ENCODE measurements at regions not wholly inside any gene's neighbourhood (a gene's known extent, or its start where the extent isn't known, plus 50 kb on each side); places are given as distances from the start of the nearest gene placed in this dataset.

DNA sequence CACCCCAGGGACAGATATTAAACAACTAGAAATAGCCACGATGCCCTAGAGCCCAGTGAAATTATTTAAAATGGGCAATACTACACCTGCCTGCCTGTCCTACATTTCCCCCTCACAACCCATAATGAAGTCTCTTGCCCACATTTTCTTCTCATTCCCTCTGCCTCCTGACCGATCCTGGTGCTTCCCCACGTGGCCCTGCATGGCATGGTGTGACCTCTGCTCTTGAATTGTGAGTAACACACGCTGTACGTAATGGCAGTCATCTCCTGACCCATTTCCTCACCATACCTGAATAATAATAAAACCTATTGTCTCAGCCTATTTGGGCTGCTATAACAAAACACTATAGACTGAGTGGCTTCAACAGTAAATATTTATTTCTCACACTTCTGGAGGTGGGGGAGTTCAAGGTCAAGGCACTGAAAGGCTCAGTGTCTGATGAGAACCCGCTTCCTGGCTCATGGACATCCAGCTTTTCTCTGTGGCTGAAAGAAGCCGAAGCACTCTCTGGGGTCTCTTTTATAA is 77.0 kb upstream of the ENPP6 start:
- H3K27ac ChIP-seq (ENCODE audit: low read length), result no peak overlapping the region
- in situ Hi-C loops (cut with HindIII; ENCODE audit: low pct_unique_long_range_greater_than_20kb, low sequenced_read_pairs), result no loop called here
- ChIA-PET CTCF (interaction anchor here (0.6 kb wide), 1 partner anchor 211 kb away, joined by 6 read pairs; no protein-coding TSS in a partner anchor), POLR2A (no interaction called here)
- H3K4me1 ChIP-seq (ENCODE audit: control insufficient read depth, insufficient read depth, low read length), result no peaks in the 10 kb centered on the region
- intact Hi-C loops (cut with micrococcal nuclease; ENCODE audit: unreplicated experiment), result no loop called here
- no TSS peak for BruUV-seq (replicated peaks)
- H3K4me3 ChIP-seq (ENCODE audit: low read depth in 2 of 2, low read length in 2 of 2), result no peak overlapping the region
- no peaks in the 10 kb centered on the region for H3K9me3 ChIP-seq (ENCODE audit: control insufficient read depth, insufficient read depth, low read depth, low read length)
- ATAC-seq, result no peak
- H3K36me3 ChIP-seq (ENCODE audit: control insufficient read depth, insufficient read depth, low read length), result no peaks in the 10 kb centered on the region
- DNase-seq (ENCODE audit: low read depth, low spot score), result no peak
- H3K27me3 ChIP-seq (ENCODE audit: control insufficient read depth, insufficient read depth, low read length), result no peaks in the 10 kb centered on the region
- no peak for TF ChIP-seq CTCF (IDR thresholded peaks at IDR 0.05)
- TF ChIP-seq TCF7L2 (IDR thresholded peaks at IDR 0.05; ENCODE audit: low read depth, low read length), result no peak
- TF ChIP-seq POLR2AphosphoS5 (IDR thresholded peaks at IDR 0.05; ENCODE audit: low read depth, low read length), result no peak
- TF ChIP-seq, protein P1, sequence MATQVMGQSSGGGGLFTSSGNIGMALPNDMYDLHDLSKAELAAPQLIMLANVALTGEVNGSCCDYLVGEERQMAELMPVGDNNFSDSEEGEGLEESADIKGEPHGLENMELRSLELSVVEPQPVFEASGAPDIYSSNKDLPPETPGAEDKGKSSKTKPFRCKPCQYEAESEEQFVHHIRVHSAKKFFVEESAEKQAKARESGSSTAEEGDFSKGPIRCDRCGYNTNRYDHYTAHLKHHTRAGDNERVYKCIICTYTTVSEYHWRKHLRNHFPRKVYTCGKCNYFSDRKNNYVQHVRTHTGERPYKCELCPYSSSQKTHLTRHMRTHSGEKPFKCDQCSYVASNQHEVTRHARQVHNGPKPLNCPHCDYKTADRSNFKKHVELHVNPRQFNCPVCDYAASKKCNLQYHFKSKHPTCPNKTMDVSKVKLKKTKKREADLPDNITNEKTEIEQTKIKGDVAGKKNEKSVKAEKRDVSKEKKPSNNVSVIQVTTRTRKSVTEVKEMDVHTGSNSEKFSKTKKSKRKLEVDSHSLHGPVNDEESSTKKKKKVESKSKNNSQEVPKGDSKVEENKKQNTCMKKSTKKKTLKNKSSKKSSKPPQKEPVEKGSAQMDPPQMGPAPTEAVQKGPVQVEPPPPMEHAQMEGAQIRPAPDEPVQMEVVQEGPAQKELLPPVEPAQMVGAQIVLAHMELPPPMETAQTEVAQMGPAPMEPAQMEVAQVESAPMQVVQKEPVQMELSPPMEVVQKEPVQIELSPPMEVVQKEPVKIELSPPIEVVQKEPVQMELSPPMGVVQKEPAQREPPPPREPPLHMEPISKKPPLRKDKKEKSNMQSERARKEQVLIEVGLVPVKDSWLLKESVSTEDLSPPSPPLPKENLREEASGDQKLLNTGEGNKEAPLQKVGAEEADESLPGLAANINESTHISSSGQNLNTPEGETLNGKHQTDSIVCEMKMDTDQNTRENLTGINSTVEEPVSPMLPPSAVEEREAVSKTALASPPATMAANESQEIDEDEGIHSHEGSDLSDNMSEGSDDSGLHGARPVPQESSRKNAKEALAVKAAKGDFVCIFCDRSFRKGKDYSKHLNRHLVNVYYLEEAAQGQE (IDR thresholded peaks at IDR 0.05; ENCODE audit: insufficient read depth in 1 of 2, low read depth in 2 of 2, low read length in 1 of 2), result no peak
- no peak for TF ChIP-seq SIN3A (IDR thresholded peaks at IDR 0.05; ENCODE audit: borderline replicate concordance, insufficient read depth, low read depth, low read length)

- Histone ChIP-seq H3K4me1 (ENCODE audit: control insufficient read depth, insufficient read depth, low read length) (no peaks in the 10 kb centered on the region), H3K27me3 (ENCODE audit: control insufficient read depth, insufficient read depth, low read length) (no peaks in the 10 kb centered on the region), H3K9me3 (ENCODE audit: control insufficient read depth, insufficient read depth, low read depth, low read length) (no peaks in the 10 kb centered on the region), H3K27ac (ENCODE audit: low read length) (no peak overlapping the region), H3K36me3 (ENCODE audit: control insufficient read depth, insufficient read depth, low read length) (no peaks in the 10 kb centered on the region), H3K4me3 (ENCODE audit: low read depth in 2 of 2, low read length in 2 of 2) (no peak overlapping the region)
- no peak for TF ChIP-seq SIN3A (IDR thresholded peaks at IDR 0.05; ENCODE audit: borderline replicate concordance, insufficient read depth, low read depth, low read length)
- TF ChIP-seq, protein P1 (IDR thresholded peaks at IDR 0.05; ENCODE audit: insufficient read depth in 1 of 2, low read depth in 2 of 2, low read length in 1 of 2), result no peak
- TF ChIP-seq CTCF (IDR thresholded peaks at IDR 0.05), result no peak
- no peak for TF ChIP-seq POLR2AphosphoS5 (IDR thresholded peaks at IDR 0.05; ENCODE audit: low read depth, low read length)
- TF ChIP-seq TCF7L2 (IDR thresholded peaks at IDR 0.05; ENCODE audit: low read depth, low read length), result no peak
- intact Hi-C loops (cut with micrococcal nuclease; ENCODE audit: unreplicated experiment), result no loop called here
- BruUV-seq (replicated peaks), result no TSS peak
- CTCF ChIA-PET, result no interaction called here
- POLR2A ChIA-PET, result interaction anchor here (0.6 kb wide), 1 partner anchor 37 kb away, joined by 5 read pairs; no protein-coding TSS in a partner anchor
- in situ Hi-C loops (cut with HindIII; ENCODE audit: low pct_unique_long_range_greater_than_20kb, low sequenced_read_pairs), result no loop called here
- DNase-seq (ENCODE audit: low read depth, low spot score) (no peak), ATAC-seq (no peak)
Measured at GRCh38 chr4:184293552-184293951, 75.9 kb upstream of the ENPP6 start.

Measured in Panc1 (cell line).